Astrocyte of the cerebellum (primary cell): ENCODE measurements at regions not wholly inside any gene's neighbourhood (a gene's known extent, or its start where the extent isn't known, plus 50 kb on each side); places are given as distances from the start of the nearest gene placed in this dataset.

Experiments
- DNase-seq: peaks from one replicate; pipeline ENCODE4 v3.0.0-alpha.2; 2011; ENCODE audit warnings: low read depth
- H3K4me3 ChIP-seq: 2 replicates; pipeline ENCODE4 v1.5.1; 2011; ENCODE audit warnings: mild to moderate bottlenecking, low read depth, low read length, moderate library complexity
- in situ Hi-C: cut with HindIII; loops from 2 replicates; pipeline ENCODE4 v1.10.0; 2017; ENCODE audit warnings: low sequenced_read_pairs
- TF ChIP-seq, protein P1 (sequence below): IDR thresholded peaks from 2 replicates; pipeline ENCODE4 v1.5.1; 2012; ENCODE audit warnings: low read length, low read depth, moderate library complexity, mild to moderate bottlenecking; ENCODE audit errors: missing control alignments

DNA sequence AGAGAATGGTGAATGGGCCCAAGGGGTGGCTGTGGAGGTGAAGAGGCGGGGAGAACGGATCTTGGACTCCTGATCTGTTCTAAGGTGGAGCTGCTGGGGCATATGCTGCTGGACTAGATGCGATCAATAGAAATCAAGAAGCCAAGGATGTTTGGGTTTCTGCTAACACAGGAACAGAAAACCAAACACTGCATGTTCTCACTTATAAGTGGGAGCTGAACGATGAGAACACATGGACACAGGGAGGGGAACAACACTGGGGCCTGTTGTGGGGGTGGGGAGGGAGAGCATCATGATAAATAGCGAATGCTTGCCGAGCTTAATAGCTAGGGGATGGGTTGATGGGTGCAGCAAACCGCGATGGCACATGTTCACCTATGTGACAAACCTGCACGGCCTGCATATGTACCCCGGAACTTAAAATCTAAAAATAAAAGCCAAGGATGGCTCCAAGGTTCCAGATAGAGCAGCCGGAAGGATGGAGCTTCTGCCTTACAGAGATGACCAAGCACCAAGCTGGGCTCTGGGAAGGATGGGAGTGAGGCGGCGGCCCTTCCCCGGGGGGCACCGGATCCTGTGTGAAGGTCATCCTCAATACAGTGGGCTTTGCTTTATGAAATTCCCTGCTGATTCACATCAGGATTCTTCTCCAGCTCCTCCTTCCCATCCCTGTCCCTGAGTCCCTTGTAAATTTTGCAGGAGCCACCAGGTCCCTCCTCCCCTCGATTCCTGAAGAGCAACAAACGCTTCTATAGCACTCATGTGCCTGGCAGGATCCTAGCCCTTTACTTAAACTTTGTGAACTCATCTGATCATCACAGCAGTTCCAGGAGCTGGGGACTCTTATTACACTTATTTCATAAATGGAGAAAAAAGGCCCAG lies 109.2 kb upstream of the PTPN1 start:
- no peak overlapping the region for H3K4me3 ChIP-seq
- no peak for DNase-seq
- in situ Hi-C loops, result no loop called here
- TF ChIP-seq, protein P1, sequence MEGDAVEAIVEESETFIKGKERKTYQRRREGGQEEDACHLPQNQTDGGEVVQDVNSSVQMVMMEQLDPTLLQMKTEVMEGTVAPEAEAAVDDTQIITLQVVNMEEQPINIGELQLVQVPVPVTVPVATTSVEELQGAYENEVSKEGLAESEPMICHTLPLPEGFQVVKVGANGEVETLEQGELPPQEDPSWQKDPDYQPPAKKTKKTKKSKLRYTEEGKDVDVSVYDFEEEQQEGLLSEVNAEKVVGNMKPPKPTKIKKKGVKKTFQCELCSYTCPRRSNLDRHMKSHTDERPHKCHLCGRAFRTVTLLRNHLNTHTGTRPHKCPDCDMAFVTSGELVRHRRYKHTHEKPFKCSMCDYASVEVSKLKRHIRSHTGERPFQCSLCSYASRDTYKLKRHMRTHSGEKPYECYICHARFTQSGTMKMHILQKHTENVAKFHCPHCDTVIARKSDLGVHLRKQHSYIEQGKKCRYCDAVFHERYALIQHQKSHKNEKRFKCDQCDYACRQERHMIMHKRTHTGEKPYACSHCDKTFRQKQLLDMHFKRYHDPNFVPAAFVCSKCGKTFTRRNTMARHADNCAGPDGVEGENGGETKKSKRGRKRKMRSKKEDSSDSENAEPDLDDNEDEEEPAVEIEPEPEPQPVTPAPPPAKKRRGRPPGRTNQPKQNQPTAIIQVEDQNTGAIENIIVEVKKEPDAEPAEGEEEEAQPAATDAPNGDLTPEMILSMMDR, result no peak

DNA sequence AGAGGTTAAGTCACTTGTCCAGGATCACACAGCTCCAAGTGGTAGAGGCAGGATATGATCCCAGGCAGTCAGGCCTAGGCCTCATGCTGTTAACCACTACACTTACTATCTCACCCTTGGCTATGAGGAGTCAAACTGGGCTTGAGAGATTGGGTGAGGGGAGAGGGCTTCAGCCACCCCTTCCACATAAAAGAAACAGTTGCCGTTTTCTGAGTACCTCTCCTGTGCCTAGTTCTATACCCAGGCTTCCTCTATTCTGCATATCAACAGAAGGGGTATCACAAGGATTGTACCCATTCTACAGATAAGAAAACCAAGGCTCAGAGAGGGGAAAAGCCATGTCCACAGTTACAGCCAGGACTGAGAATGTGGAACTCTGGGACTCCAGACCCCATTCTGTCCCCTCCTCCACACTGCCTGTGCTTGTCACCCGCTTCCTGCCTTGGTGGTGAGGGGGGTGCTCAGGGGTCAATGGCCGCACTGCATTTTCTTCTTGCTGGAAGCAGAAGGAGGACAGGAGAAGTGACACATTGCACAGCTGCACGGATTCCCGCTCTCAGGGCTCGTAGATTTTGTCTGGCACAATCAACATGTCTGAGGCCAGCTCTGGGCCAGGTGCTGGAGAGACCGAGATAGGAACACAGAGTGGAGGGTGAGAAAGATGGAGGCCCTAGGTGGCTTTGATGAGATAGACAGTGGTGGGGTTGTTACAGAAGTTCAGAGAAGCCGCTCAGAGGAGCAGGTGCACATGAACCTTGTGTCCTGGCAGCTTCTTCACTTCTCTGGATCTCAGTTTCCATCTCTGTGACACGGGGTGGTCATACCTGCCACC lies 108.4 kb upstream of the PTPN1 start:
- in situ Hi-C loops, result no loop called here
- DNase-seq, result no peak
- TF ChIP-seq, protein P1, result no peak
- H3K4me3 ChIP-seq, result no peak overlapping the region

DNA sequence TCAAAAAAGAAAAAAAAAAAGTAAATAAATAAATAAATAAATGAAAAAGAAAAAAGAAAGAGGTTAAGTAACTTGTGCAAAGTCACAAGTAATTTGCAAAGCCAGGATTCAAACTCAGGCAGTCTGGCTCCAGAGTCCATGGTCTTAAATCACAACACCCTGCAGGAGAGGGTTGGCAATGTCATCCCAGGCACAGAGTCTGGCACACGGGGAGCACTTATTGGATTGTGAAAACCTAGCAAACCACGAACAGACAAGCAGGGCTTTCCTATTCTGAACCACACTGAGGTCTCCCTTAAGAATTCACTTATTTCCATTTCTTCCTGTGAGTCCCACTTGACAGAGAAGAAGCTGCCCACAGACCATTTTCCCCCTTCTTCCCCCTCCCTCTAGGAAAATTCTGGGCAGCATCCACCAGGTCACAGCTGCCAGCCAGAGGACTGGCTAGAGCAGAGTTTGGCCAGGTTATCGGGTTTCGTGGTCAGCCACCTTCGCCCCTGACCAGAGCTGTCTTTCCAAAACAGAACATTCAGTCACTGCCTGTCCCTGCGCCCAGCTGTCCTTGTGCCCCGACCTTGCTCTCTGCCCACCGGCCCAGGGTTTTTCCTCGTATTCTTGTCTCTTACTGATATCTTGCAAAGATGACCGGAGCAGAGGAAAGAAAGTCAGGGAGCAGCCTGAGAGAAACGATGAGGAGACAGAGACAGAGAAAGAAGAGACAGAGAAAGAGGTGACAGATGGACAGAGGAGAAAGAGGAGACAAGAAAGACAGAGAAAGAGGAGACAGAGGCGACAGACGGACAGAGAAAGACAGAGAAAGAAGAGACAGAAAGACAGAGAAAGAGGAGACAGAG lies 106.4 kb upstream of the PTPN1 start:
- in situ Hi-C loops, result no loop called here
- H3K4me3 ChIP-seq, result no peak overlapping the region
- TF ChIP-seq, protein P1, result no peak
- no peak for DNase-seq

DNA sequence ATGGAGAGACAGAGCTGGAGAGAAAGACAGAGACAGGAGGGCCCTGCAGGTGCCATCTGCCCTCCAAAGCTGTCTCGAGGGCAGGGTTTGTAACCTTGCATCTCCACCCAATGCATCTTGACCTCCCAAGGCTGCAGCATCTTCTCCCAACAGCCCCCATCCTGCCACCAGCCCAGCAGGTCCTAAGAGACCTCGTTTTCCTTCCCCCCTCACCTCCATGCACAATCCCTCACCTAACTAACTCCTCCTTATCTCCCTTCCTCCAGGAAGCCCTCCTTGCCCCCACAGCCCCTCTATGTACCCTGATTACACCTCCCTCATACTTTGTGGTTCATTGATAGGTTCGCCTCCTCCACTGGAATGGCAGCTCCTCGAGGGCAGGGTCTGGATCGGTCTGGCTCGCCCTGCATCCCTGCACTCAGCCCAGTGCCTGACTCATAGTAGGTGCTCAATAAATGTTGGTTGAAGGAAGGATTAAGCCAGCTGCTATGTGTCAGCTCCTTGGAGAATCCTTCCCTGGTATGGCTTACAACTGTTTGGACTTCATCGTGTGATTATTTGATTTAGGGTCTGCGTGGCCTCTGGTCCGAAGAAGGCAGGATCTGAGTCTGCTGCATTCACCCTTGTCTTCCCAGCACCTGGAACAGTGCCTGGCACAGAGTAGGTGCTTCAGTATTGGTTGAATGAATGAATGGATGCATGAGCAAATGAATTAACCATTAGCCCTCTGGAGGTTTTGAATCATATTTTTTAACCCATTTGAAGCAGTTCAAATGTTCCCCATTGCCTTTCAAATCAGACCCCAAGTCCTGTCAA lies 105.6 kb upstream of the PTPN1 start:
- DNase-seq, result no peak
- no peak overlapping the region for H3K4me3 ChIP-seq
- in situ Hi-C loops, result no loop called here
- TF ChIP-seq, protein P1, result no peak

DNA sequence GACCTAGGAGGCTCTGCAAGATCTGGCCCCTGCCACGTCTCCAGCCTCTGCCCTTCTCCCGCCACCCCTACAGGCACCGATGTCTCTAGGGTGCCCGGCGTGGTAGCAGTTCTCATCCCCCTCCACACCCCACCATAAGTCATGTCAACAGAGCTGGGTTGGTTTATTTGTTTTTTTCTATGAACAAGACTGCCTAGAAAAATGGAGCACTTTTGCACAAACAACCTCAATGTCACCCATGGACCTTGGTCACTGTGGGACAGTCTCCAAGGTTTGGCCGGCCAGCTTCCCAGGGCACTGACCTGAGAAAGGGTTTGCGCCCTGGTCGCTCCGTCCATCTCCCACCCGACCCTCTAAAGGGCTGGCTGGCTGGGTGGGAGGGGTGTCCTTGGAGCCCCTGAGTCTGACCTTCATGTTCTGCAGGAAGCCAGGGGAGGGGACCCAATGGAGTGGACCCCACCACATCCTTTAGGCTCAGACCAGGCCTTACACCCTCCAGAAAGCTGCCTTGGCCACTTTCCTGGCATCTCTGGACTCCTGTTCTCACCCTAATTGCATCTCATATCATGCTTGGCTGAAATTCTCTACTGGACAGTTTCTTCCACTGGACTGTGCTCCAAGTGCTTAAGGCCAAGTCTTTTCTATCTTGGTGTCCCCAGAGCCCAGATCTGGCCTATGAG lies 104.8 kb upstream of the PTPN1 start:
- TF ChIP-seq, protein P1, result no peak
- no peak overlapping the region for H3K4me3 ChIP-seq
- DNase-seq, result no peak
- in situ Hi-C loops, result no loop called here
